ENCODE measurements at regions not wholly inside any gene's neighbourhood (a gene's known extent, or its start where the extent isn't known, plus 50 kb on each side); places are given as distances from the start of the nearest gene placed in this dataset.

DNA sequence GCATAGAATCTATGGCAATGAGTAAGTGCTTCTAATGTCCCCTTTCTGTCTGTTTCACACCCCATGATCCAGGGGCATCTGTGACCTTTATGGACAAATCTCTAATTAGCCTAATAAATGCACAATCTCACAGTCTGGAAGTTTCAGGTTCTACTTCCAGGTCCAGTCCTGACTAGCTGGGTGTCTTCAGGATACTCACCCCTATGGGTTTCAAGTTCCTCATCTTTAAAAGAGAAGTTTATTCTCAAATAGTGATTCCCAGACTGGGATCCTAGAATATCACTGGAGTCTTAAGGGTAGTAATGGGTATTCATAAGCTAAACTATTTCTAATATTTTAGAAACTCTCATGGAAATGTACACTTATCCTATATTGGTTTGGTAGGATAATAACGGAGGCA, 77.2 kb upstream of the ABCA1 start:
- no peak overlapping the region for H3K4me2 ChIP-seq (ENCODE audit: insufficient read depth, low read length)
- ATAC-seq (no peak), DNase-seq (ENCODE audit: extremely low read depth in 1 of 4, low spot score in 3 of 4) (no peak), FAIRE-seq (no peak)
- intact Hi-C loops (cut with micrococcal nuclease): no loop called here
- no peaks in the 10 kb centered on the region for H3K9me1 ChIP-seq (ENCODE audit: control insufficient read depth, insufficient read depth, low read length)
- no peak overlapping the region for H3K27ac ChIP-seq (ENCODE audit: extremely low read depth, low read depth, low read length)
- no peak for TF ChIP-seq NCOA6 (IDR thresholded peaks at IDR 0.05)
- CTCF ChIA-PET (ENCODE audit: low intra/inter-chr PET ratio): no interaction called here
- no peaks in the 10 kb centered on the region for H3K27me3 ChIP-seq (ENCODE audit: control insufficient read depth in 2 of 2, insufficient read depth in 2 of 2, low read length in 2 of 2)
- no peaks in the 10 kb centered on the region for H3K9me3 ChIP-seq (replicated peaks; ENCODE audit: control insufficient read depth, insufficient read depth, low read depth, low read length)
- no peak overlapping the region for H3K9ac ChIP-seq (ENCODE audit: insufficient read depth in 1 of 2, low read depth in 2 of 2, low read length in 2 of 2)
- WGBS (ENCODE audit: insufficient coverage, low coverage, missing lambda C conversion rate): 0% methylated on average over 1 of the region's 1 CpG
- BruUV-seq (replicated peaks): no TSS peak
- H3K79me2 ChIP-seq (ENCODE audit: control insufficient read depth, insufficient read depth, low read length): no peaks in the 10 kb centered on the region
- H4K20me1 ChIP-seq (replicated peaks; ENCODE audit: control insufficient read depth, insufficient read depth, low read length): no peaks in the 10 kb centered on the region; the same call in 1 of the 2 replicates
- in situ Hi-C loops (cut with MboI): no loop called here
- no peaks in the 10 kb centered on the region for H3K4me1 ChIP-seq (replicated peaks in 1 of 2; ENCODE audit: control insufficient read depth in 2 of 2, insufficient read depth in 2 of 2, low read length in 2 of 2)
- H3K36me3 ChIP-seq (ENCODE audit: control insufficient read depth, insufficient read depth, low read length): no peaks in the 10 kb centered on the region
- POLR2A ChIA-PET: no interaction called here
- no peak overlapping the region for H3K4me3 ChIP-seq
- H2AFZ ChIP-seq (ENCODE audit: low read depth, low read length): no peak overlapping the region

DNA sequence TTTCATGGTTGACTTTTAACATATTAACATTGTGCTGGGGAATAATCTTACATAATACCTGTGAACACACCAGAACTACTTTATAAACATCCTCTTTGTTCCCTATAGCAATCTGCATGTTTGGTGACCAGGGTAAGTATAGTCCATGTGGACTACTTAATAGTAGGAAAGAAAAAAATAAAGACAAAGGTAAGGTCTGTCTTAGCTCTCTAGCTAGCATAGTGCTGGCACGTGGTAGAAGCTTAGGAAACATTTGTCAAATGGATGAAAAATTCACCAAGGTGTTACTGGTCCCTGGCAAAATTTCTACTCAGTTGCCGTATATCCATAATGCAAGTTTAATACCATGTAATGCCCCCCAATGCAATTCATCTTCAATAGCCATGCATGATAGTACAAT, 78.6 kb upstream of the ABCA1 start:
- FAIRE-seq (no peak), ATAC-seq (no peak), DNase-seq (ENCODE audit: extremely low read depth in 1 of 4, low spot score in 3 of 4) (no peak)
- Histone ChIP-seq H4K20me1 (replicated peaks; ENCODE audit: control insufficient read depth, insufficient read depth, low read length) (no peaks in the 10 kb centered on the region; the same call in 1 of the 2 replicates), H3K4me1 (replicated peaks in 1 of 2; ENCODE audit: control insufficient read depth in 2 of 2, insufficient read depth in 2 of 2, low read length in 2 of 2) (no peaks in the 10 kb centered on the region), H3K9me3 (replicated peaks; ENCODE audit: control insufficient read depth, insufficient read depth, low read depth, low read length) (no peaks in the 10 kb centered on the region), H3K9me1 (ENCODE audit: control insufficient read depth, insufficient read depth, low read length) (no peaks in the 10 kb centered on the region), H3K4me3 (no peak overlapping the region), H2AFZ (ENCODE audit: low read depth, low read length) (no peak overlapping the region), H3K9ac (ENCODE audit: insufficient read depth in 1 of 2, low read depth in 2 of 2, low read length in 2 of 2) (no peak overlapping the region), H3K27ac (ENCODE audit: extremely low read depth, low read depth, low read length) (no peak overlapping the region), H3K4me2 (ENCODE audit: insufficient read depth, low read length) (no peak overlapping the region), H3K79me2 (ENCODE audit: control insufficient read depth, insufficient read depth, low read length) (no peaks in the 10 kb centered on the region), H3K36me3 (ENCODE audit: control insufficient read depth, insufficient read depth, low read length) (no peaks in the 10 kb centered on the region), H3K27me3 (ENCODE audit: control insufficient read depth in 2 of 2, insufficient read depth in 2 of 2, low read length in 2 of 2) (no peaks in the 10 kb centered on the region)
- CTCF ChIA-PET (ENCODE audit: low intra/inter-chr PET ratio): no interaction called here
- intact Hi-C loops (cut with micrococcal nuclease): no loop called here
- POLR2A ChIA-PET: no interaction called here
- TF ChIP-seq SMARCA5 (IDR thresholded peaks at IDR 0.05): no peak
- TF ChIP-seq RB1 (IDR thresholded peaks at IDR 0.05; ENCODE audit: low read depth): no peak
- BruUV-seq (replicated peaks): no TSS peak
- WGBS (ENCODE audit: insufficient coverage, low coverage, missing lambda C conversion rate): 6% methylated on average over 2 of the region's 2 CpGs
- in situ Hi-C loops (cut with MboI): no loop called here

All from K562 (cell line).